GM23248 (cell line): ENCODE measurements at regions not wholly inside any gene's neighbourhood (a gene's known extent, or its start where the extent isn't known, plus 50 kb on each side); places are given as distances from the start of the nearest gene placed in this dataset.

ENCODE experiments used
- DNase-seq: peaks from one replicate; pipeline ENCODE4 v3.0.0-alpha.2; 2015
- H2AFZ ChIP-seq: fragments of 200-600 bp; sonication (generic); 2 replicates; pipeline ENCODE4 v1.6.1; 2016; ENCODE audit warnings: antibody characterized with exemption
- H3F3A ChIP-seq: fragments of 200-600 bp; sonication (generic); 2 replicates; pipeline ENCODE4 v1.6.1; 2016; ENCODE audit warnings: mild to moderate bottlenecking, antibody characterized with exemption, mixed run types; ENCODE audit not compliant: insufficient read depth
- H3K27ac ChIP-seq: fragments of 200-600 bp; sonication (generic); 2 replicates; pipeline ENCODE4 v1.5.1; 2016; ENCODE audit warnings: mild to moderate bottlenecking
- H3K27me3 ChIP-seq: fragments of 200-600 bp; sonication (generic); replicated peaks from 2 replicates; pipeline ENCODE4 v1.6.1; 2016; ENCODE audit warnings: mild to moderate bottlenecking; ENCODE audit not compliant: insufficient read depth
- H3K36me3 ChIP-seq: fragments of 200-600 bp; sonication (generic); 2 replicates; pipeline ENCODE4 v1.6.1; 2016; ENCODE audit warnings: low read depth, mild to moderate bottlenecking
- H3K4me1 ChIP-seq: fragments of 200-600 bp; sonication (generic); 2 replicates; pipeline ENCODE4 v1.6.1; 2016; ENCODE audit warnings: mild to moderate bottlenecking; ENCODE audit not compliant: insufficient read depth
- H3K4me2 ChIP-seq: fragments of 200-600 bp; sonication (generic); one replicate; pipeline ENCODE4 v1.6.1; 2016; ENCODE audit warnings: mild to moderate bottlenecking; ENCODE audit not compliant: unreplicated experiment
- H3K4me3 ChIP-seq: fragments of 200-600 bp; sonication (generic); 2 replicates; pipeline ENCODE4 v1.5.1; 2016; ENCODE audit warnings: mild to moderate bottlenecking
- H3K79me2 ChIP-seq: fragments of 200-600 bp; sonication (generic); 2 replicates; pipeline ENCODE4 v1.6.1; 2016; ENCODE audit warnings: mild to moderate bottlenecking; ENCODE audit not compliant: insufficient read depth
- H3K9ac ChIP-seq: fragments of 200-600 bp; sonication (generic); 2 replicates; pipeline ENCODE4 v1.6.1; 2016; ENCODE audit warnings: mild to moderate bottlenecking
- H3K9me2 ChIP-seq: fragments of 200-600 bp; sonication (generic); 2 replicates; pipeline ENCODE4 v1.6.1; 2016; ENCODE audit warnings: mixed run types, mild to moderate bottlenecking, moderate library complexity; ENCODE audit not compliant: insufficient read depth
- H3K9me3 ChIP-seq: fragments of 200-600 bp; sonication (generic); one replicate; pipeline ENCODE4 v1.6.1; 2017; ENCODE audit warnings: low read depth
- H4K20me1 ChIP-seq: fragments of 200-600 bp; sonication (generic); 2 replicates; pipeline ENCODE4 v1.6.0; 2016; ENCODE audit not compliant: insufficient read depth
- EZH2 ChIP-seq: fragments of 200-600 bp; sonication (generic); IDR thresholded peaks from 2 replicates; pipeline ENCODE4 v1.6.1; 2018; ENCODE audit warnings: antibody characterized with exemption, mild to moderate bottlenecking; ENCODE audit not compliant: insufficient read depth, poor library complexity, severe bottlenecking
- EZH2phosphoT487 ChIP-seq: fragments of 200-600 bp; sonication (generic); IDR thresholded peaks from 2 replicates; pipeline ENCODE4 v1.6.1; 2018; ENCODE audit warnings: antibody characterized with exemption, moderate library complexity, mild to moderate bottlenecking, low read depth; ENCODE audit not compliant: insufficient read depth
- WGBS, 2 experiments: methylation state at CpG; one replicate each; pipeline ENCODE4 v1.1.6; 2015 to 2017; ENCODE audit warnings: low lambda C conversion rate in 2 of 2, low coverage in 1 of 2; ENCODE audit errors: missing lambda C conversion rate in 2 of 2; 5-methylcytosine and 5-hydroxymethylcytosine counted together
- in situ Hi-C: fragments of 300-500 bp; cut with MboI; formaldehyde crosslinking; loops from 2 replicates; pipeline ENCODE4 v1.15.0; 2020

GRCh38 chr2:206853915-206854314 is 85.4 kb upstream of the CPO start:
- no peaks in the 10 kb centered on the region for H3K9me2 ChIP-seq
- no peak overlapping the region for H2AFZ ChIP-seq
- in situ Hi-C loops: no loop called here
- no peaks in the 10 kb centered on the region for H3K36me3 ChIP-seq
- TF ChIP-seq EZH2phosphoT487 (no peak), EZH2 (no peak)
- H3K27me3 ChIP-seq: no peaks in the 10 kb centered on the region
- no peak overlapping the region for H3K4me2 ChIP-seq
- H3K79me2 ChIP-seq: no peaks in the 10 kb centered on the region
- peaks cover 15% of the 10 kb centered on the region for H3K4me1 ChIP-seq
- no peak overlapping the region for H3K9ac ChIP-seq
- H3K9me3 ChIP-seq: no peaks in the 10 kb centered on the region
- H3F3A ChIP-seq: peaks cover 10% of the 10 kb centered on the region
- H3K4me3 ChIP-seq: no peak overlapping the region
- no peak for DNase-seq
- H3K27ac ChIP-seq: no peak overlapping the region
- WGBS, 2 experiments: 53 to 64% methylated on average over 4 of the region's 4 CpGs
- no peaks in the 10 kb centered on the region for H4K20me1 ChIP-seq

GRCh38 chr2:206855585-206856433 is 83.5 kb upstream of the CPO start:
- 73 to 74% methylated on average over 10 of the region's 10 CpGs for WGBS, 2 experiments
- DNase-seq: no peak
- no peaks in the 10 kb centered on the region for H3K9me2 ChIP-seq
- peaks cover 15% of the 10 kb centered on the region for H3K4me1 ChIP-seq
- no peak overlapping the region for H3K9ac ChIP-seq
- no peaks in the 10 kb centered on the region for H3K9me3 ChIP-seq
- H3K4me2 ChIP-seq: peak overlapping the region; percentile 20
- TF ChIP-seq EZH2phosphoT487: no peak
- TF ChIP-seq EZH2: no peak
- H4K20me1 ChIP-seq: no peaks in the 10 kb centered on the region
- in situ Hi-C loops: no loop called here
- H3F3A ChIP-seq: peaks cover 10% of the 10 kb centered on the region
- H3K27me3 ChIP-seq: no peaks in the 10 kb centered on the region
- no peaks in the 10 kb centered on the region for H3K36me3 ChIP-seq
- H3K27ac ChIP-seq: no peak overlapping the region
- peak overlapping the region; percentile 48; the same call in 1 of the 2 replicates for H2AFZ ChIP-seq
- no peaks in the 10 kb centered on the region for H3K79me2 ChIP-seq
- H3K4me3 ChIP-seq: no peak overlapping the region

DNA sequence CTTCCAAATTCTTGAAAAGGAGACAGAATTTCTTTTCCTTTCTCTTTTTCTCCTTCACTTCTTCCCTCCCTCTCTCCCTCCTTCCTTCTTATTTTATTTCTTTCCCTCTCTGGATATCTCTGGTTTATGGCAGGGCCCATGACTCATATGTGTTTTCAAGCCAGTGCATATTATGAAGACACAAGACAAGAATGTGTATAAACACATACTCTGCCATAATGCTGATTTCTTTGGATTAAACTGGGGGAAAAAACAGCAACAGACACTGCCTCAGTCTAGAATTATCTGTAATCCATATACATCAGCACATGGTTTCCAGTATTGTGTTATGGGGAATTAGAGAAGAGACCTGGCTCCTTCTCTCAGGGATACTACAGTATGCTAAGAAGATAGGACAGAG is 82.8 kb upstream of the CPO start:
- no peak overlapping the region for H3K4me3 ChIP-seq

DNA sequence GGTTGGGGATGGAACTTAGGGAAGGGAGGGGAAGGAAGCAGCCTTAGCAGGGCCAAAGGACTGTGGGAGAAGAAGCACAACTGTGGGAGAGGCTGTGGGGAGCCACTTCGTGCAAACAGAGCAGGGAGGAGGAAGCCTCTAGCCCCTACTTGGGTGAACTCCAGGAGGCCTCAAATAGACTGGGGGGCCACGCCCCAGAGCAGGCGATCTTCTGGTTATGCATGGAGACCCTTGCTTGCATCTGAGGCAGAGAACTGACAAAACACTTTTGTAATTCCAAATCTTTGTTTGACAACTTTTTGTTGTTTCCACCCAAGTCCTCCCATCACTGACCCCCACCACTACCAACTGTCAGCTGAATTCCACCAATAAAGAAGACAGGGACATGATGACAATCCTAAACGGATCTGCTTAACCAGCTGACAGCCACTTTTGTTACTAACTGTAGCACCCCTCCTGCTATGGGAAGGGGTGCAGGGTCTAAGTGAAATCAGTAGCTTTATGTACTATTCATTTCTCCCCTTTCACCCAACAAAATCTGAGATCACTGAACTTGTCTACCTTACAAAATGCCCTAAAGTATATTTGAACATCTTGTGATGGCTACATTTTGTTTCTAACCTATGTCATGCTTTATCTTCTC is 80.5 kb upstream of the CPO start:
- H3F3A ChIP-seq: peaks cover 10% of the 10 kb centered on the region
- no peaks in the 10 kb centered on the region for H3K9me2 ChIP-seq
- no peaks in the 10 kb centered on the region for H3K9me3 ChIP-seq
- peaks cover 15% of the 10 kb centered on the region for H3K4me1 ChIP-seq
- no peaks in the 10 kb centered on the region for H3K79me2 ChIP-seq
- H3K36me3 ChIP-seq: no peaks in the 10 kb centered on the region
- H4K20me1 ChIP-seq: no peaks in the 10 kb centered on the region
- no peak overlapping the region for H3K4me3 ChIP-seq
- in situ Hi-C loops: no loop called here
- no peak overlapping the region for H3K4me2 ChIP-seq
- H3K27ac ChIP-seq: no peak overlapping the region
- H2AFZ ChIP-seq: no peak overlapping the region
- DNase-seq: no peak
- no peaks in the 10 kb centered on the region for H3K27me3 ChIP-seq
- WGBS, 2 experiments: 67 to 70% methylated on average over 4 of the region's 4 CpGs
- TF ChIP-seq EZH2 (no peak), EZH2phosphoT487 (no peak)
- H3K9ac ChIP-seq: no peak overlapping the region

More for the DNA sequence above, 82.8 kb upstream of the CPO start:
- H4K20me1 ChIP-seq: no peaks in the 10 kb centered on the region
- TF ChIP-seq EZH2phosphoT487: no peak
- TF ChIP-seq EZH2: no peak
- peak; percentile 72 for DNase-seq
- in situ Hi-C loops: no loop called here
- no peak overlapping the region for H3K27ac ChIP-seq
- no peaks in the 10 kb centered on the region for H3K9me3 ChIP-seq
- H2AFZ ChIP-seq: peak overlapping the region; percentile 48; the same call in 1 of the 2 replicates
- no peaks in the 10 kb centered on the region for H3K79me2 ChIP-seq
- H3F3A ChIP-seq: peaks cover 10% of the 10 kb centered on the region
- peak overlapping the region; percentile 20 for H3K4me2 ChIP-seq
- H3K27me3 ChIP-seq: no peaks in the 10 kb centered on the region
- H3K36me3 ChIP-seq: no peaks in the 10 kb centered on the region
- no peaks in the 10 kb centered on the region for H3K9me2 ChIP-seq
- H3K4me1 ChIP-seq: peaks cover 15% of the 10 kb centered on the region
- no peak overlapping the region for H3K9ac ChIP-seq
